SW480 (cell line): ENCODE measurements at regions not wholly inside any gene's neighbourhood (a gene's known extent, or its start where the extent isn't known, plus 50 kb on each side); places are given as distances from the start of the nearest gene placed in this dataset.
"Not testable (repeated sequence)": the region's sequence is repeated elsewhere in the genome, so short reads cannot be mapped to it uniquely, and the experiment has no call there.

ENCODE experiments used
- DNase-seq: peaks from one replicate; pipeline ENCODE4 v3.0.0-alpha.2; 2016; ENCODE audit warnings: low spot score

GRCh38 chr1:89436856-89437255 lies 73.0 kb downstream of the GBP6 start:
- DNase-seq: no peak

DNA sequence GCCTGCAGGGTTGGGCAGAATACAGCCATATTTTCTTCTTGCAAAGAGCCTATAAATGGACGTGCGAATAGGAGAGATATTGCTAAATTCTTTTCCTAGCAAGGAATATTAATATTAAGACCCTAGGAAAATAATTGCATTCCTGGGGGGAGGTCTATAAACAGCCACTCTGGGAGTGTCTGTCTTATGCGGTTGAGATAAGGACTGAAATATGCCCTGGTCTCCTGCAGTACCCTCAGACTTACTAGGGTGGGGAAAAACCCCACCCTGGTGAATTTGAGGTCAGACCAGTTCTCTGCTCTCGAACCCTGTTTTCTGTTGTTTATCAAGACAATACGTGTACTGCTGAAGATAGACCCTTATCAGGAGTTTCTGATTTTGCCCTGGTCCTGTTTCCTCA lies 74.4 kb downstream of the GBP6 start:
- not testable (repeated sequence) for DNase-seq

- DNase-seq: no peak
Measured at GRCh38 chr1:89440911-89441310, 77.1 kb downstream of the GBP6 start.

- no peak for DNase-seq
Measured at GRCh38 chr1:89444791-89445190, 79.8 kb upstream of the LRRC8B start.

DNA sequence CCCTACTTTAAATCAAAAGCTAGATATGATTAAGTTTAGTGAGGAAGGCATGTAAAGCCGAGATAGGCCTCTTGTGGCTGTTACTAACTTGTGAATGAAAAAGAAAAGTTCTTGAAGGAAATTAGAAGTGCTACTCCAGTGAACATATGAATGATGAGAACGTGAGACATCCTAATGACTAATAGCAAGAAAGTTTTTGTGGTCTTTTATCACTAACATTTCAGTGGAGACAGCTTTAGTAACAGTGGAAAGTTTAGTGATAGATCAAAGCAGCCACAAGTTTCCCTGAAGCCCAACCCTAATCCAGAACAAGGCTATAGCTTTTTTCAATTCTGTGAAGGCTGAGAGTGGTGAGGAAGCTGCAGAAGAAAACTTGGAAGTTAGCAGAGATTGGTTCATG lies 73.6 kb upstream of the LRRC8B start:
- peak; percentile 20 for DNase-seq

DNA sequence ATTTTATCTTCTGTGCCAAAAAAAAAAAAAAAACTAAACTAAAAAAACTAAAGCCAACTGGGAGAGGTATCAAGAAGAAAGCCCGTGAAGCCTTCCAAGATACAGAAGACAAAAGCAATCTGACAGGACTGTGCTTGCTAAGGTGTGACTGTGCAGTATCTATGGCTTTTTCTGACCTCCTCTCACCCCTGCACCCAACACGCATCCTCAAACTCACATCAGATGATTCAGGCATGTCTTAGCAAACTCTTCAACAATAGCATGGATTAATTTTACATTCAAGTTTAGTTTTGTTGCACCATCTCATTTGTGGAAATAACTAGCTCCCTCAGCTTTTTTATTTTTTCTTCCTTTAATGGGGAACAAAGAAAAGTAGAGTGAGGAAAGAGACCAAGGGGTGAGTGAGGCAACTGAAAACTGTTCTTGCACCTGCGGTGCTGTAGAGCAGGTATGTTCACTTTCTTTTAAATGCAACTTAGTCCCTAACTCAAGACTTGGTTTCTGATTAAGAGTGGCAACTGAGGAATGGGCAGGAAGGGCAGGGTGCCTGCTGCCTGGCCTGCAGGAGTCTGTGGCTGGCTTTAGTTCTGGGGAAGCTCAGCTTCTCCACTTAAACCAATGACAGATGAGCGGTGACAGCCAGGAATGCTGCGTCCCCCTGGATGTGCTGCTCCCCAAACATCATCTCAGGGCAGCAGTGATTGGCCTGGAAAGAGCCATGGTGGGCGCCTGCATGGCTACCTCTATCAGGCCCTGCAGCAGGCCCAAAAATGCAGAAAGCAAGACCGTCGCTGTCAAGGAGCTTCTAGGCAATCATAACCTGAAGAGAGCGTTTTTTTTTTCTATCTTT lies 71.3 kb upstream of the LRRC8B start:
- DNase-seq: no peak

GRCh38 chr1:89454845-89455521 lies 69.6 kb upstream of the LRRC8B start:
- peak; percentile 57 for DNase-seq

- DNase-seq: no peak
Measured at GRCh38 chr1:89457046-89457445, 67.6 kb upstream of the LRRC8B start.

DNA sequence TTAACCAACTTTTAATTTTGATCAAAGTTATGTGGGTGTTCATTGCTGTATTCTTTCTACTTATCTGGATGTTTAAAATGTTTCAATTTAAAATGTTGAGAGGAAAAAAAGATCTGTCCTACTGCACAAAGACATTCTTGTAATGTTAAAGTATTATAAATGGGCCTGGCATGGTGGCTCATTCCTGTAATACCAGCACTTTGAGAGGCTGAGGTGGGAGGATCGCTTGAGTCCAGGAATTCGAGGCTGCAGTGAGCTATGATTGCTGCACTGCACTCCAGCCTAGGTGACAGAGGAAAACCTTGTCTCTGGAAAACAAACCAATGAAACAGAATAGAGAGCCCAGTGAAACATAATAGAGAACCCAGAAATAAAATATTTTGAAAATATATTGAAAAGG lies 65.5 kb upstream of the LRRC8B start:
- DNase-seq: no peak

- DNase-seq: no peak
Measured at GRCh38 chr1:89460325-89460724, 64.3 kb upstream of the LRRC8B start.

GRCh38 chr1:89462250-89462649 lies 62.4 kb upstream of the LRRC8B start:
- DNase-seq: no peak

GRCh38 chr1:89464008-89464407 lies 60.6 kb upstream of the LRRC8B start:
- no peak for DNase-seq

DNA sequence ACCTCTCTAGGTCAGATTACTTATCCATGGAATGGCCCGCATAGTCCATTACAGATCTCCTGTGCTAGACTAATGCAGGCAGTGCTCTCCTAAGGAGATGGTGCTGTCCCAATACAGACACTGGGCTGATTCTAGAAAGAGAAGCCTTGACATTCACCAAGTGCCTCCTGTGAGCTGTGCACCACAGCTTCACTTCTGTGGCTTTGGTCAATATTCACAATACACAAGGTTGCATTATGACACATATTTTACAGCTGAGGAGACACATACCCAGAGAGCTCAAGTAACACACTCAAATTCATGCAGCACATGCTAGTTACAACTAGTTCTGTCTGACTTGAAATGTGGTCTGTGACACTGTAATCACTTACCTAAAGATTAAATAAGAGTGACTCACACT lies 59.4 kb upstream of the LRRC8B start:
- peak; percentile 31 for DNase-seq

GRCh38 chr1:89466307-89466930 lies 58.2 kb upstream of the LRRC8B start:
- peak; percentile 46 for DNase-seq

- DNase-seq: no peak
Measured at GRCh38 chr1:89472253-89472652, 52.4 kb upstream of the LRRC8B start.

GRCh38 chr1:89472886-89473417 lies 51.7 kb upstream of the LRRC8B start:
- DNase-seq: no peak
